GM12878 (cell line): ENCODE measurements at regions not wholly inside any gene's neighbourhood (a gene's known extent, or its start where the extent isn't known, plus 50 kb on each side); places are given as distances from the start of the nearest gene placed in this dataset.

ENCODE experiments used
- ATAC-seq: fragments of 200-7000 bp; cut with Tn5 transposase; 3 replicates; pipeline ENCODE4 v1.9.1; 2020; ENCODE audit warnings: mild to moderate bottlenecking, moderate library complexity
- BruUV-seq: library from RNA; stranded (reverse); fragments of 400-500 nt; replicated peaks from 2 replicates; lab custom pipeline; 2021; lab: Mats Ljungman, UMichigan
- CTCF ChIA-PET: fragments of 300-600 bp; sonication (Branson Sonifier 250); formaldehyde crosslinking; extraction: SDS; loops from one replicate; lab custom pipeline; 2021; ENCODE audit warnings: inconsistent platforms; lab: Yijun Ruan, JAX
- POLR2A ChIA-PET: fragments of 350-600 bp; formaldehyde crosslinking; extraction: SDS; loops from one replicate; lab custom pipeline; 2021; ENCODE audit warnings: inconsistent platforms; lab: Charles Lee
- RAD21 ChIA-PET: fragments of 300-600 bp; sonication (Branson Sonifier 250); formaldehyde crosslinking; loops from one replicate; lab custom pipeline; 2023; ENCODE audit warnings: antibody characterized with exemption; ENCODE audit not compliant: unreplicated experiment; lab: Charles Lee
- SMC1A ChIA-PET: fragments of 300-600 bp; sonication (Branson Sonifier 250); formaldehyde crosslinking; loops from one replicate; lab custom pipeline; 2023; ENCODE audit not compliant: unreplicated experiment, uncharacterized antibody; lab: Charles Lee
- DNase-seq: peaks from one replicate; pipeline ENCODE4 v3.0.0-alpha.2; 2011; ENCODE audit warnings: low read depth, low spot score
- FAIRE-seq: peaks from 3 replicates; lab custom pipeline; 2011; peaks lifted over from hg19 to GRCh38; lab: Jason Lieb, UNC
- H2AFZ ChIP-seq: 2 replicates; pipeline ENCODE4 v1.6.0; 2011; ENCODE audit warnings: low read depth, low read length, control low read depth; ENCODE audit not compliant: control insufficient read depth
- H3K27ac ChIP-seq: 2 replicates; pipeline ENCODE4 v1.5.1; 2011; ENCODE audit warnings: control low read depth; ENCODE audit not compliant: control insufficient read depth, insufficient read depth
- H3K27me3 ChIP-seq, 2 experiments: replicated peaks in 1 of 2; 2 replicates each; pipeline versions ENCODE4 v1.6.0 to v1.6.1; 2011; ENCODE audit warnings: low read length in 1 of 2; ENCODE audit not compliant: control insufficient read depth in 2 of 2, insufficient read depth in 2 of 2
- H3K36me3 ChIP-seq, 2 experiments: 2 replicates each; pipeline ENCODE4 v1.5.1; 2011; ENCODE audit warnings: low read length in 1 of 2; ENCODE audit not compliant: control insufficient read depth in 2 of 2, insufficient read depth in 2 of 2
- H3K4me1 ChIP-seq: 2 replicates; pipeline ENCODE4 v1.6.1; 2011; ENCODE audit warnings: mild to moderate bottlenecking, low read length, moderate library complexity, mixed read lengths; ENCODE audit not compliant: control insufficient read depth, insufficient read depth
- H3K4me2 ChIP-seq: 2 replicates; pipeline ENCODE4 v1.6.0; 2011; ENCODE audit warnings: control low read depth; ENCODE audit not compliant: control insufficient read depth, insufficient read depth
- H3K4me3 ChIP-seq: fragments of 200-600 bp; sonication (generic); 2 replicates; pipeline ENCODE4 v1.5.1; 2016
- H3K79me2 ChIP-seq: 2 replicates; pipeline ENCODE4 v1.6.0; 2011; ENCODE audit warnings: low read length; ENCODE audit not compliant: control insufficient read depth, insufficient read depth
- H3K9ac ChIP-seq: 2 replicates; pipeline ENCODE4 v1.8.0; 2011; ENCODE audit warnings: low read length, control low read depth, mixed read lengths; ENCODE audit not compliant: control insufficient read depth, insufficient read depth
- H3K9me3 ChIP-seq: replicated peaks from 3 replicates; pipeline ENCODE4 v1.5.1; 2011; ENCODE audit warnings: mild to moderate bottlenecking, low read length; ENCODE audit not compliant: control insufficient read depth, insufficient read depth
- H4K20me1 ChIP-seq: 2 replicates; pipeline ENCODE4 v1.6.0; 2011; ENCODE audit not compliant: control insufficient read depth, insufficient read depth
- IKZF1 ChIP-seq: fragments of 450-650 bp; conservative IDR thresholded peaks from 2 replicates; pipeline ENCODE4 v1.6.1; 2017; ENCODE audit warnings: antibody characterized with exemption, mild to moderate bottlenecking
- LARP7 ChIP-seq: fragments of 450-650 bp; IDR thresholded peaks from 2 replicates; pipeline ENCODE4 v1.6.1; 2017; ENCODE audit warnings: mild to moderate bottlenecking
- POU2F2 ChIP-seq: IDR thresholded peaks from 3 replicates; pipeline ENCODE4 v1.6.1; 2011; ENCODE audit warnings: low read depth, mild to moderate bottlenecking, low read length, borderline replicate concordance
- SUPT20H ChIP-seq: IDR thresholded peaks from 2 replicates; pipeline ENCODE4 v1.6.1; 2011; ENCODE audit warnings: low read depth, mild to moderate bottlenecking, low read length, moderate library complexity, borderline replicate concordance; ENCODE audit not compliant: control insufficient read depth
- ZBED1 ChIP-seq: IDR thresholded peaks from 2 replicates; pipeline ENCODE4 v1.6.1; 2016; ENCODE audit warnings: borderline replicate concordance
- WGBS: methylation state at CpG from one replicate; pipeline ENCODE4 v1.1.6; 2016; ENCODE audit warnings: low lambda C conversion rate; ENCODE audit not compliant: insufficient replicate concordance, insufficient coverage; ENCODE audit errors: missing lambda C conversion rate; 5-methylcytosine and 5-hydroxymethylcytosine counted together
- in situ Hi-C: fragments of 300-500 bp; cut with MboI; formaldehyde crosslinking; loops from 9 replicates; pipeline ENCODE4 v1.14.3; 2018; ENCODE audit warnings: mixed read lengths
- intact Hi-C: fragments of 100-400 bp; cut with micrococcal nuclease; formaldehyde crosslinking; loops from one replicate; pipeline ENCODE4 v1.14.2; 2022; ENCODE audit not compliant: unreplicated experiment
- TF ChIP-seq, protein P1 (sequence below): fragments of 450-650 bp; conservative IDR thresholded peaks from 2 replicates; pipeline ENCODE4 v1.6.1; 2017; ENCODE audit warnings: mild to moderate bottlenecking, moderate library complexity
- TF ChIP-seq, protein P2 (sequence below): IDR thresholded peaks from 2 replicates; pipeline ENCODE4 v1.6.1; 2012; ENCODE audit warnings: mild to moderate bottlenecking, low read depth, low read length

DNA sequence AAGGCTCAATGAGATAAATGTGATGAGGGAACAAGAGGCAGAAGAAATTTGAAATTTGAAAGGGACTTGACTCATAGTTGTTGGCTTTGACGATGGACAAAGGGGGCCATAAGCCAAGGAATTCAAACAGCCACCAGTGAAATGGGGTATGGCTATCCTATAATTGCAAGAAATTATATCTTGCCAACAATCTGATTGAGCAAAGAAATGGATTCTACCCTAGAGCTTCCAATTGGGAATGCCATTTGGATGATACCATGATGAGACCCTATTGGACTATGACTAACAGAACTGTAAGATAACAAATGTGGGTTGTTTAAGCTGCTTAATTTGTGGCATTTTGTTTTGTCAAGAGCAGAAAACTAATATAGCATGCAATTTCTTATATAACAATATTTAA, 270.1 kb upstream of the ARSJ start:
- no TSS peak for BruUV-seq
- POLR2A ChIA-PET, result no interaction called here
- Histone ChIP-seq H3K36me3 (no peaks in the 10 kb centered on the region), H3K4me3 (no peak overlapping the region), H2AFZ (no peak overlapping the region), H3K4me2 (no peak overlapping the region), H3K4me1 (no peaks in the 10 kb centered on the region), H3K27me3 (no peaks in the 10 kb centered on the region), H3K9ac (no peak overlapping the region), H3K27ac (no peak overlapping the region), H4K20me1 (no peaks in the 10 kb centered on the region), H3K79me2 (no peaks in the 10 kb centered on the region), H3K9me3 (no peaks in the 10 kb centered on the region)
- 0% methylated on average over 1 of the region's 1 CpG for WGBS
- ATAC-seq, result no peak
- RAD21 ChIA-PET, result interaction anchor here (0.6 kb wide), 1 partner anchor 89 kb away, joined by 4 read pairs; no protein-coding TSS in a partner anchor
- no peak for DNase-seq
- no peak for FAIRE-seq
- in situ Hi-C loops, result no loop called here
- no peak for TF ChIP-seq SUPT20H
- no peak for TF ChIP-seq LARP7
- intact Hi-C loops, result no loop called here
- CTCF ChIA-PET, result interaction anchor here (1.5 kb wide), 1 partner anchor 11 kb away, joined by 3 read pairs; no protein-coding TSS in a partner anchor
- SMC1A ChIA-PET, result no interaction called here

GRCh38 chr4:114249976-114250375, 270.5 kb upstream of the ARSJ start:
- Histone ChIP-seq H3K79me2 (no peaks in the 10 kb centered on the region), H4K20me1 (no peaks in the 10 kb centered on the region), H3K4me1 (no peaks in the 10 kb centered on the region), H3K9me3 (no peaks in the 10 kb centered on the region), H3K4me2 (no peak overlapping the region), H3K36me3 (no peaks in the 10 kb centered on the region), H3K27me3 (no peaks in the 10 kb centered on the region), H3K4me3 (no peak overlapping the region), H2AFZ (no peak overlapping the region), H3K27ac (no peak overlapping the region), H3K9ac (no peak overlapping the region)
- in situ Hi-C loops (no loop called here), intact Hi-C loops (no loop called here)
- POLR2A ChIA-PET, result no interaction called here
- BruUV-seq, result no TSS peak
- RAD21 ChIA-PET, result no interaction called here
- ATAC-seq, result no peak
- SMC1A ChIA-PET, result no interaction called here
- no peak for DNase-seq
- CTCF ChIA-PET, result no interaction called here
- peak; percentile 7 for FAIRE-seq
- TF ChIP-seq, protein P1, sequence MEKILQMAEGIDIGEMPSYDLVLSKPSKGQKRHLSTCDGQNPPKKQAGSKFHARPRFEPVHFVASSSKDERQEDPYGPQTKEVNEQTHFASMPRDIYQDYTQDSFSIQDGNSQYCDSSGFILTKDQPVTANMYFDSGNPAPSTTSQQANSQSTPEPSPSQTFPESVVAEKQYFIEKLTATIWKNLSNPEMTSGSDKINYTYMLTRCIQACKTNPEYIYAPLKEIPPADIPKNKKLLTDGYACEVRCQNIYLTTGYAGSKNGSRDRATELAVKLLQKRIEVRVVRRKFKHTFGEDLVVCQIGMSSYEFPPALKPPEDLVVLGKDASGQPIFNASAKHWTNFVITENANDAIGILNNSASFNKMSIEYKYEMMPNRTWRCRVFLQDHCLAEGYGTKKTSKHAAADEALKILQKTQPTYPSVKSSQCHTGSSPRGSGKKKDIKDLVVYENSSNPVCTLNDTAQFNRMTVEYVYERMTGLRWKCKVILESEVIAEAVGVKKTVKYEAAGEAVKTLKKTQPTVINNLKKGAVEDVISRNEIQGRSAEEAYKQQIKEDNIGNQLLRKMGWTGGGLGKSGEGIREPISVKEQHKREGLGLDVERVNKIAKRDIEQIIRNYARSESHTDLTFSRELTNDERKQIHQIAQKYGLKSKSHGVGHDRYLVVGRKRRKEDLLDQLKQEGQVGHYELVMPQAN, result no peak
- TF ChIP-seq ZBED1, result no peak
- TF ChIP-seq, protein P2, sequence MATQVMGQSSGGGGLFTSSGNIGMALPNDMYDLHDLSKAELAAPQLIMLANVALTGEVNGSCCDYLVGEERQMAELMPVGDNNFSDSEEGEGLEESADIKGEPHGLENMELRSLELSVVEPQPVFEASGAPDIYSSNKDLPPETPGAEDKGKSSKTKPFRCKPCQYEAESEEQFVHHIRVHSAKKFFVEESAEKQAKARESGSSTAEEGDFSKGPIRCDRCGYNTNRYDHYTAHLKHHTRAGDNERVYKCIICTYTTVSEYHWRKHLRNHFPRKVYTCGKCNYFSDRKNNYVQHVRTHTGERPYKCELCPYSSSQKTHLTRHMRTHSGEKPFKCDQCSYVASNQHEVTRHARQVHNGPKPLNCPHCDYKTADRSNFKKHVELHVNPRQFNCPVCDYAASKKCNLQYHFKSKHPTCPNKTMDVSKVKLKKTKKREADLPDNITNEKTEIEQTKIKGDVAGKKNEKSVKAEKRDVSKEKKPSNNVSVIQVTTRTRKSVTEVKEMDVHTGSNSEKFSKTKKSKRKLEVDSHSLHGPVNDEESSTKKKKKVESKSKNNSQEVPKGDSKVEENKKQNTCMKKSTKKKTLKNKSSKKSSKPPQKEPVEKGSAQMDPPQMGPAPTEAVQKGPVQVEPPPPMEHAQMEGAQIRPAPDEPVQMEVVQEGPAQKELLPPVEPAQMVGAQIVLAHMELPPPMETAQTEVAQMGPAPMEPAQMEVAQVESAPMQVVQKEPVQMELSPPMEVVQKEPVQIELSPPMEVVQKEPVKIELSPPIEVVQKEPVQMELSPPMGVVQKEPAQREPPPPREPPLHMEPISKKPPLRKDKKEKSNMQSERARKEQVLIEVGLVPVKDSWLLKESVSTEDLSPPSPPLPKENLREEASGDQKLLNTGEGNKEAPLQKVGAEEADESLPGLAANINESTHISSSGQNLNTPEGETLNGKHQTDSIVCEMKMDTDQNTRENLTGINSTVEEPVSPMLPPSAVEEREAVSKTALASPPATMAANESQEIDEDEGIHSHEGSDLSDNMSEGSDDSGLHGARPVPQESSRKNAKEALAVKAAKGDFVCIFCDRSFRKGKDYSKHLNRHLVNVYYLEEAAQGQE, result no peak
- TF ChIP-seq POU2F2, result no peak
- no peak for TF ChIP-seq IKZF1
